Stimulated activated CD8-positive, alpha-beta memory T cell treated with anti-CD3 and anti-CD28 coated beads, Interleukin-12 subunit alpha, Interleukin-12 subunit beta, amount 100 ng/mL, for 1 hour (primary cell): ENCODE measurements at regions not wholly inside any gene's neighbourhood (a gene's known extent, or its start where the extent isn't known, plus 50 kb on each side); places are given as distances from the start of the nearest gene placed in this dataset.

ENCODE experiments used
- DNase-seq: peaks from one replicate; pipeline ENCODE4 v3.0.0-alpha.2; 2020; ENCODE audit warnings: low read depth

DNA sequence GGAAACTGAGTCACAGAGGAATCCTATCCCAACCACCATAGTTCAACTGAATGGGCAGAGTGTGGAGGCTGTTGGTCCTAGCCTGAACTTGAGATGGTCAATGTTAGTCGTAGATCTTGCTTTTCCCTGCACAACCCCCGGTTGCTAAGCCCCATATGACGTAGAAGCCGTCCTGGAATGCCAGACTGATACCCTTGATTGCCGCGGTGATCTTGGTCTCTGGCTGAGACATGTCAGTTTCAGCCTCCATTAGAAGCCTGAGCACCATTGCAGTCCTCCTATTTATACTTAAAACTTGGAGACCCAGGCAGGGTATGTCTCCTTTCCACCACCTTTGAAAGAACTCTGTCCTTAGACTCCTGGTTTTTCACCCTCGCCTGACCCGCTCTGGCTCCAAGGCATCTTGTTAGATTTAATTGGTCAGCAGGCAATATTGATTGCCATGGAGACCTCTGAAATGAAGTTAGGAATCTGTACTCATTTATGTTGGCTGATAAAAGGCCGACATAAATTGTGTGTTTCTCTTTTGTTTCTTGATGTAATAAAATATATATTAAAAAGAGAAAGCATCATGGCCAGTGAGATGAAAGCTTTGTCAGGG lies 53.4 kb downstream of the RPLP1 start:
- DNase-seq, result no peak

DNA sequence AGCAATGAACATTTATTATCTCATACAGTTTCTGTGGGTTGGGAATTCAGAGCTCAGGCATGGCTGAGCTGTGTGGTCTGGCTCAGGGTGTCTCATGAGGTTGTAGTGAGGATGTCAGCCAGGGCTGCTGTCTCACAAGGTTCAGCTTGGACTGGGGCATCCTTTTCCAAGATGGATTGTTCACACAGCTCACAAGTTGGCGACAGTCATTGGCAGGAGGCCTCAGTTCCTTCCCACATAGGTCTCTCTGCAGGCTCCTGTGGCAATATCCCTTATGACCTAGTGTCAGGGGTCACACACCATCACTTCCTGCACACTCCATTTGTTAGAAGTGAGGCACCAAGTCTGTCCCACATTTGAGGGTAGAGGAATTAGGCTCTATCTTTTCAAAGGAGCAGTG lies 56.0 kb downstream of the RPLP1 start:
- no peak for DNase-seq

DNA sequence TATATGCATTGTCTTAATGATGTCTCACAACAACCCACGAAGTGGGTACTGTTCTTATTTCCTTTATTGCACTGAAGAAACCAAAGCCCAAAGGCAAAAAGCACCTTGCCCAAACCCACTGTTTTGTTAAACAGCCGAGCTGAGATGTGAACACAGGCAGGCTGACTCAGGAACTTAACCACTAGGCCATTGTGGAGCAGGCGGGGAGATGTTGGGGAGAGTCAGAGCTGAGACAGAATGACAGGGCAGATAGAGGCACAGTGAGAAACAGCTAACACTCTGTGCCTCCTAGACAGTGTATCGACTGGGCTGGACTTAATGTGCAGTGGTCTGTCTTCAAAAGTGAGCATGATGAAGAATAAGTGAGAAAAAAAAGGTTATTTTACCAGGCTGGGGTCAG lies 56.5 kb downstream of the RPLP1 start:
- no peak for DNase-seq

DNA sequence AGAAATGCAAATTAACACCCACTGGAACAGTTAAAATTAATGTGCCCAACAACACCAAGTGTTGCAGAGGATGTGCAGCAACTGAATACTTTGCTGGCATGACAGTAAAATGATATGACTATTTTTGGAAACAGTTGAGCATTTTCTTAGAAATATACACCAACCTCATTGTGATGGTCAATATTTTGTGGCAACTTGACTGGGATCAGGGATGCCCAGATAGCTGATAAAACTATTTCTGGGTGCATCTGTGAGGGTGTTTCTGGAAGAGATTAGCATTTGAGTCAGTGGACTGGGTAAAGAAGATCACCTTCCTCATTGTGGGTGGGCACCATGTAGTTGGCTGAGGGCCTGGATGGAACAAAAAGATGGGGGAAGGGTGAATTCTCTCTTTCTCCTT lies 57.9 kb downstream of the RPLP1 start:
- no peak for DNase-seq

DNA sequence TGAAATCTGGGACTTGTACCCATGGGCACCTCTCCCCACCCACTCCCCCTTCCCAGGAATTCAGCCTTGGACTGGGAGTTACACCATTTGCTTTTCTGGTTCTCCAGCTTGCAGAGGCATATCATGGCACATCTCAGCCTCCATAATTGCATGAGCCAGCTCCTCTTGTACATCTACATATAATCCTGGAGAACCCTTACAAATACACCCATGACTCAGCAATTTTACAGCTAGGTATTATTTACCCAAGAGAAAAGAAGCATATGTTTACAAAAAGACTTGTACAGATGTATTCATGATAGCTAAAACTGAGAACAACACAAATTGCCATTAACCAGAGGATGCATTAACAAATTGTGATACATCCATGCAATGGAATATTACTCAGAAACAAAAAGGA lies 58.4 kb downstream of the RPLP1 start:
- no peak for DNase-seq

DNA sequence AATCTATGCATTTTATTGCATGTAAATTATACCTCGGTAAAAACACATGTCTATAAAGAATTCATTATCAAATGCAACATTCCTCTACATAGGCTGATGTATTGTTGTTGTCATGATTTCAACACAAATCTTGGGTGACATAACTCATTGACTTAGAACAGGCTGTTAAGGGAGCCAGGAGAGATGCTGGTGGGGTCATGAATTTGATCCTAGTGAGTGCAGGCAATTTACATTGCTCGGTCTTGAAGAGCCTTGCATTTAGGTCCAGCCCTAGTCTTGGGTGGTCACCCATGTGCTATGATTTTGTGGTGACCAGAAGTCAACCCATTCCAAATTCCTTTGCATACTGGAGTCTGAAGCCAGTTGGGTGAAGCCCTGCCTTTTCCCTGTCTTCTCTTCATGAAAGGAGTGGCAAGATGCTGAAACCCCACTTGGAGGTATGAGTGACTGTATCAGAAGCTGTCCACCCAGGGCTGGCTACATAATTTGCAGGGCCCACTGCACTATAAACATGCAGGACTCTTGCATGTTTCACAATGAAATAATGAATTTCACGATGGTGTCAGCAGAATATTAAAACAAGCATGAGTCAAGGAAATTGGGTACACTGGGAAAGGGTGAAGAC lies 59.2 kb downstream of the RPLP1 start:
- no peak for DNase-seq

DNA sequence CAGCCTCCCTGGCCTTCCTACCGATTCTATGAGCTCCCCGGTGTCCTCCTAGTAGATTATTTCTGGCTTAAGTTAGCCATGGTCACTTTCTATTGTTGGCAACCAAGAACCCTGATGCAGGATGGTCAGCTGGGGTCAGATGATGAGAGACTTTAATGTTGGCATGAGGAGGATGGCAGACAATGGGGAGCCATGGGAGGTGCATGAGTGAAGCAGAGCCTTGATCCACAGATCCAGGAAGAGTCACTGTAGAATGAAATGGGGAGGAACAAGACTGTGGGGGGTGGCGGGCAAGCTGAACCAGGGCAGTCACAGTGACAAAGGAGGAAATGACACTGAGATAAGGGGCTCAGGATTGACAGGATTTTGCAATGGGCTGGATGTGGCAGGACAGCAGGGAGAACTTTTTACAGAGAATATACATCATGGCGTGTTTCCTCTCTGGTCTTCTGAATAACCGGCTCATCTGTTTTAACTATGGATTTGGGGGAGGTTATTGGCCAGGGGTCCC lies 60.9 kb downstream of the RPLP1 start:
- no peak for DNase-seq

DNA sequence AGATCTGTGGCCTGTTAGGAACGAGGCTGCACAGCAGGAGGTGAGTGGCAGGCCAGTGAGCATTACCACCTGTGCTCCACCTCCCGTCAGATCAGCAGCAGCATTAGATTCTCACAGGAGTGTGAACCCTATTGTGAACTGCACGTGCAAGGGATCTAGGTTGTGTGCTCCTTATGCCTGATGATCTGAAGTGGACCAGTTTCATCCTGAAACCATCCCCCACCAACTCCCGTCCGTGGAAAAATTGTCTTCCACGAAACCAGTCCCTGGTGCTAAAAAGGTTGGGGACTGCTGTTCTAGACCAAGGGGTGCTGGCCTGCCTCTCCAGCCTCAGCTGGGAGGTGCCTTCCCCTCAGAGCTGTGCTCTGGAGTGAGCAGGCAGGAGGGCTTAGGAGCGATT lies 61.4 kb downstream of the RPLP1 start:
- no peak for DNase-seq

DNA sequence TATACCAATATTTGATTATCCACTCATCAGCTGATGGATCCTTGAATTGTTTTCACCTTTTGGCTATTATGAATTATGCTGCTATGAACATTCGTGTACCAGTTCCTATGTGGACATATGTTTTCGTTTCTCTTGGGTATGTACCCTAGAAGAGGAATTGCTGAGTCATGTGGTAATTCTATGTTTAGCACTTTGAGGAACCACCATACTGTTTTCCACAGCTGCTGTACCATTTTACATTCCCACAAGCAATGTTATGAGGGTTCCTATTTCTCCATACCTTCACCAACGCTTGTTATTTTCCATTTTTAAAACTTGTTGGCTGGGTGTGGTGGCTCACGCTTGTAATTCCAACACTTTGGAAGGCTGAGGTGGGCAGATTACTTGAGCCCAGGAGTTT lies 62.9 kb downstream of the RPLP1 start:
- DNase-seq, result no peak

DNA sequence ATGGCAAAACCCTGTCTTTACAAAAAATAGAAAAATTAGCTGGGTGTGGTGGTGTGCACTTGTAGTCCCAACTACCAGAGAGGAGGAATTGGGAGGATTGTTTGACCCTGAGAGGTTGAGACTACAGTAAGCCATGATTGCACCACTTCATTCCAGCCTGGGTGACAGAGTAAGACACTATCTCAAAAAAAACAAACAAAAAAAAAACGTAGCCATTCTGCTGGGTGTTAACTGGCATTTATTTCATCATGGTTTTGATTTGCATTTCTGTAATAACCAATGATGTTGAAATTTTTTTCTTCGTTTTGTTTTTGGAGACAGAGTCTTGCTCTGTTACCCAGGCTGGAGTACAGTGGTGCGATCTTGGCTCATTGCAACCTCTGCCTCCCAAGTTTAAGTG lies 63.3 kb downstream of the RPLP1 start:
- no peak for DNase-seq

DNA sequence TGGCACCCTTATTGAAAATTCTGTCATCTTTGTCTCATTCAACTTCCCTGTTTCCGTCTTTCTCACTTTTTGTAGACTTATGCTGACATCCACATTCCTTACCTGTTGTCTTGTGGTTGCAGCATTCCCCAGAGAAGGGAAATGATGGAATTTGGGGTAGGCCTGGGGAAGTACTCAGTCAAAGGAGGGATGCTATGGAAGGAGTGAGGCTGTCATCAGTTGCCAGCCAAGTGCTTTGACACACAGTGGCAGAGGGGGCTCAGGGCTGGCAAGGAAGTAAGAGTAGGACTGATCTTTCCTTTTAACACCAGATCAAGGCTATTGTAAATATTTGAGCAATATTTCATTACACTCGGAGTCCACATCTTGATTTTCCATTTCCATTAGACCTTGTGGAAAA lies 64.4 kb downstream of the RPLP1 start:
- DNase-seq, result no peak

DNA sequence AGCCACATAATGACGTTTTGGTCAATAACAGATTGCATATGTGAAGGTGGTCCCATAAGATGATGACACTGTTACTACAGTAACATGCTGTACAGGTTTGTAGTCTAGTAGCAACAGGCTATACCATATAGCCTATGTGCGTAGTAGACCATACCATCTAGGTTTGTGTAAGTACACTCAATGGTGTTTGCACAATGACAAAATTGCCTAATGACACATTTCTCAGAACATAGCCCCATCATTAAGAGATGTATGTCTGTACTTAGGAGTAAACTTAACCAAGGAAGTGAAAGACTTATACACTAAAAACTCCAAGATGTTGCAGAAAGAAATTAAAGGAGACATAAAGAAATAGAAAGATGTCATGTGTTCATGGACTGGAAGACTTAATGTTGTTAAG lies 66.2 kb downstream of the RPLP1 start:
- DNase-seq, result no peak

DNA sequence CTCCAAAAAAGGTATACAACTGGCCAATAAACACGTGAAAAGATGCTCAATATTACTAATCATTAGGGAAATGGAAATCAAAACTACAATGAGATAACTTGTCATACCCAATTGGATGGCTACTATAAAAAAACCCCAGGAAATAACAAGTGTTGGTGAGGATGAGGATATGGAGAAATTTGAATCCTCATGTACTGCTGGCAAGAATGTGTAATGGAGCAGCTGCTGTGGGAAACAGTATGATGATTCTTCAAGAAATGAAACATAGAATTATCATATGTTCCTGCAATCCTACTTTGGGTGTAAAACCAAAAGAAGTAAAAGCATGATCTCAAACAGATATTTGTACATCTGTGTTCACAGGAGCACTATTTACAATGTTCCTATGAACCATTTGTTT lies 67.4 kb downstream of the RPLP1 start:
- DNase-seq, result no peak

DNA sequence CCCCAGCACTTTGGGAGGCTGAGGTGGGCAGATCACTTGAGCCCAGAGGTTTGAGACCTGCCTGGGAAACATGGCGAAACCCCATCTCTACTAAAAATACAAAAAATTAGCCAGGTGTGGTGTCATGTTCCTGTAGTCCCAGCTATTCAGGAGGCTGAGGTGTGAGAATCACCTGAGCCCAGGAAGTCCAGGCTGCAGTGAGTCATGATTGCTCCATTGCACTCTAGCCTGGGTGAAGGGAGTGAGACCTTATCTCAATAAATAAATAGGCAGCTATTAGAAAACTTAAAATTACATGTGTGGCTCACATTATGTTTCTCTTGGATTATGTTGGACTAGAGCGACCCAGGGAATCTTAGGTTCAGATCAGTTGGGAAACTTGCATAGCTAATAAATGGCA lies 69.7 kb downstream of the RPLP1 start:
- DNase-seq, result no peak

DNA sequence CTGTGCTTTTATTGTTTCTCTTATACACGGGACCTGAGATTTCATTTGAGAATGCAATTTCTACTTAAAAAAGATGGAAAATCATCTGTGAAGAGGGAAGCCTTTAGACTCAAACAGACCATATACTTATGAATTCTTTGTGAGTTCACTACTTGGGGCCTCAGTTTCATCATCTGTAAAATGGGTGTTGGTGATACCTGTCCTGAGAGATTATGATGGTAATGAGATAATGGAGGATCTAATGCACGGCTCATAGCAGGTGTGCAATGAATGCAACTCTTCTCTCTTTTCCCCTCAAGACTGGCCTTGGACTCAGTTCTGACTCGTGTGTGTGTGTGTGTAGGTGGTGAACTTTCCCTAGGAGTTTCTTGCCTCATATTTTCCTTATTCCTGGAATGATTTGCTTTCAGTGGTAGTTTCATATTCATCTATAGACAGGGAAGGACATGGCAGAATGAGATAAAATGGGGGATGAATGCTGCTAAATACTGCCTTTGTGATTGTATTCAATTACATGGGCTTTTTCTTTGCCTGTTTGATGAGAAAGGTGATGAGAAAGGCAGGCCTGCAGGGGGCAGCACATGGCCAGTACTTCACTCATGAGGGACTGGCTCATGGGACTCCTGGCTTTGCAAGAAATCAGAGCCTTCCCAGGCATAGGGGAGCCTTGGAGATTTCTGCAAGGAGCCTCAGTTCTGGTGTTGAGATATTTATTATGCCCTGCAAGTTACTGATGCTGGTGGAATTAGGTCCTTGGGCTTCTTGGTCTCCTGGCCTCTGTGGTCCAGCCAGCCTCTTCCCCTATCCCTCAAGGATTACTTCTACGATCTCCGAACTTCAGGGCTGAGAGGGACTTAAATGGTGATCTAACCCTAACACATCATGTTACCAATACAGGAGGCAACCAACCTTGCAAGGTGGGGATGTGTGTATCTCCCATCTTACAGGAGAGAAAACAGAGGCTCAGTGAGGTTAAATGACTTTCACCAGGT lies 70.7 kb downstream of the RPLP1 start:
- peak; percentile 35 for DNase-seq

DNA sequence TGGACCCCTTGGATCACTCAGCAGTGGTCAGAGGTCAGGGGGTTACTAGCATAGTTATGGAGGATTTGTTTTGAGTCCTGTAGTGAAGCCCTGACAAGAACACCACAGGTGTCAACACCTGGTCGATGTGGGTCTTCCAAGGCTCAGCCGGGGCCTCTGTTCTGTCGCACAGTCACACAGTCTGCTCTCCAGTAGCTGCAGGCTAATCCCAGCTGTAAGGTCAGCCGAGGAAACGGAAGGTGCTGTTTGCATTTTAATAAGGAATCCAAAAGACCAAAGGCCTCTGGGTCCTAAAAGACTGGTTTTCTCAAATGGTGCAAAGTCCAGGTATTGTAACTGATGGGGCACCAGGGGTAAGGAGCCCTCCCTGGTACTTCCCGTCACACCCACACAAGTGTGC lies 71.7 kb downstream of the RPLP1 start:
- no peak for DNase-seq

DNA sequence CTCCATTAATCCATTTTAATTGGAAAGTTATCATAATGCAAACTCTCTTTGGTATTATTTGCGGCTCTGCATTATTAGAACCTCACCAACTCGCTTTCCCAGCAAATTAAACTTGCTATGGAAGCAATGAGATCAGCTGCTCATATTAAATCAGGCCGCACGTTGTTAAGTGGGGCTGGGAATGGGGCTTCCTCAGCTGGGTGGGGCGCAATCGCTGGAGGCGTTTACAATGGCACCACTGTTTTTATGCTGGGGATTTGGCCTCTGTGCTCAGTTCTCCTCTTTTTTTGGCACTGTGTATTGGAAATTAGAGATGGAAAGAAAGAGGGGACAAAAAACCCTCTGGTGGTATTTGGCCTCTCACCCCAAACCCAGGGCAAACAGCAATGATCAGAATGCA lies 72.2 kb downstream of the RPLP1 start:
- DNase-seq, result no peak

DNA sequence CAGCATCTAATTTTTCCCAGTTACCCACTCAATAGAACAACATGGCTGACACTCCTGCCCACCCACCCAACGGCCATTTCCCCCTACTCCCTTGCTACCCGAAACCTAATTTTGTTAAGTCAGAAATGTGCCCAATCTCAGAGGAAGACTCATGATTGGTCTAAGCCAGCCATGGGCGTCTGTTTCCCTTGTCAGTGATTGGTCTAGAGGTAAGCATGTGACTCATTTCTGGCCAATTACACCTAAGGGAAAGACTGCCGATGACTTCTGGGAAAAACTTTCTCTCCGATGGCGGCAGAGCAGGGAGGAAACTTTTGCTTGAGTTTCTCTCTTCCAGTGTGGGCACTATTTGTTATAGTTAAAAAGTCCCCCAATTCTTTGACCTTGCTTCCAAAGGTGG lies 72.9 kb downstream of the RPLP1 start:
- DNase-seq, result no peak

DNA sequence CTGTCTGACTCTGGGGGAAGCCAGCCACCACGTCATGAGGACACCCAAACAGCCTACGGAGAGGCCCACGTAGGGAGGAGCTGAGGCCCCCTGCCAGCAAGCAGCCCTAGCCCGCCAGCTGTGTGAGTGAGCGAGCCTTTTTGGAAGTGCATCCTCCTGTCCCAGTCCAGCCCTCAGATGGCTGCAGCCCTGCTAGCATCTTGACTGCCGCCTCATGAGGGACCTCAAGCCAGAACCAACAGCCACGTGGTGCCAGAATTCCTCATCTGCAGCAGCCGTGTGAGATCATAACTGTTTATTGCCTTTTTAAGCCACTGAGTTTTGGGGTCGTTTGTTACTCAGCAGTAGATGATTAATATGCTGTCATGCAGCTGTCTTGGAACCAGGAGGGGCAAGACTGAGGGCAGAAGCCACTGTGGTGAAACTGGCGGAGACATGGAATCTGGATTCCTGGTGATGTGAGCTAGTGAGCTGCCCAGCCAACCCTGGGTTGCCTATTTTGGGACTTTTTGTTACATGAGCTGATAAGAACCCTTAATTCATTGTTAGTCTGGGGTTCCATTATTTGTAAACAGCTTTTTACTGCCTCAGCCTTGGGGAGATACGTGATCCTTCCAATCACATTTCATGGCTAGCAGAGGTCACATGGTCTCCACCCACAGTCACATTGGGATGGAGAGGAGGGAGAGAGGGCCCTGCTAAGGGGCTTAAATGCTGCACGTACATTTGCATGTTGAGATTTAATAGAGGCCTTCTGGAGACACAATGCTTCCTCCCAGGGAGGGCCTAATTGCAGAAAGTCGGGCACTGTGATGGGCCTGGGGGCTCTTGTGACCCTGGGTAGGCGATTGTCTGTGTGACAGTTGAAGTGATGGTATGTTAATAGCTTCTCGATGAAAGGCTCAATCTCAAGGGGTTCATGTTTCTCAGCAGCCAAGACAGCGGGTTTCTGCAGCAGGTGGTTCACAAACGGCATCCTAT lies 73.8 kb downstream of the RPLP1 start:
- no peak for DNase-seq

DNA sequence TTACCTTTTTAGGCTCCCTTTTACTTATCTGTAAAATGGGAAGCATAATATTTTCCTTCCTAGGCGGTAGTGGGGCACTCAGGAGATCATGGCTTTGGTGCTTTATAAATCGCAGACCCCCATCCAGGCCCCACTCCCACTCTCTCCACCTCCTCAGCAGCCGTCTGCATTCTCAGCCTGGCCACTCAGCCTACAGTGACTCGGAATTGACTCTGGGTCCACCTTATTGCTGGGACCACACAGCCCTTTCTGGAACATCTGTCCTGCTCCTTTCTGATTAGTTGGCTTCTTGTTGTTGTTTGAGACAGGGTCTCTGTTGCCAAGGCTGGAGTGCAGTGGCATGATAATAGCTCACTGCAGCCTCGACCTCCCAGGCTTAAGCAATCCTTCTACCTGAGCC lies 76.5 kb downstream of the RPLP1 start:
- no peak for DNase-seq

DNA sequence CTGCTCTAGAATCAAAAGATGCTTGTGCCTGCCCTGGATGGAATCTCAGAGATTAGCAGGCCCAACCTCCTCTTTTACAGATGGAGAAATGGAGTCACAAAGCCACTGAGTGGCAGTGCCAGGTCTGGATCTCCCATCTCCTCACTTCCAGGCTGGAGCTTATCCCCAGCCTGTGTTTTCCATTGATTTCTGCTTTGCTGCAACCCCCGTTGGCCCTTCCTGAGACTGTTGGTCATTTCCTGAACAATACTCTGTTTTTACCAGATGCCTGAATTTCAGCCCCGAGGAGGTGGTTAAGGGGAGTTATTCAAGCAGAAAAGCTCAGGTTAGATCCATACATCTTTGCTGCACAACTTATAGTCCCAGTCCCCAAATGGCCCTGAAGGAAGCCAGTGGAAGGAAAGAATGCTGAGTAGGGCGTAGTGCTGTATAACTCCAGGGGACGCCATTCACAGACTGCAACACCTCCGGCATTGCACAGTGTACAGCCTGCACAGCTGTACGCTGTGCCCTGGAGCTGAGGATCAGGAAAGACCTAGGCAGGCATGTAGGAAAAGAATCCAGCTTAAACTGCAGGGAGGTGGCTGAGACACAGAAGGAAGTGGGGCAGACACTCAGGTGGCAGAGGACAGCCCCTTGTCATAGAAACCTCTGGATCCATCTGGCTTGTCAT lies 77.5 kb downstream of the RPLP1 start:
- no peak for DNase-seq
